Kidney (tissue), 13 donors: ENCODE measurements at regions not wholly inside any gene's neighbourhood (a gene's known extent, or its start where the extent isn't known, plus 50 kb on each side); places are given as distances from the start of the nearest gene placed in this dataset.

Source experiments
- DNase-seq, 5 donors: peaks; one replicate each; pipeline ENCODE4 v3.0.0-alpha.2; 2013 to 2020
- FAIRE-seq: peaks from 2 replicates; lab custom pipeline; 2012; peaks lifted over from hg19 to GRCh38; lab: Jason Lieb, UNC
- H3K27ac ChIP-seq, 2 donors: one replicate each; pipeline ENCODE4 v1.7.0; 2013; ENCODE audit warnings: low read depth in 2 of 2, low read length in 2 of 2, inconsistent platforms in 1 of 2
- H3K27me3 ChIP-seq: one replicate; pipeline ENCODE4 v1.7.1; 2013; ENCODE audit warnings: low read length, inconsistent platforms; ENCODE audit not compliant: control insufficient read depth, insufficient read depth
- H3K36me3 ChIP-seq, 3 donors: one replicate each; pipeline versions ENCODE4 v1.7.0 to v1.7.1; 2013; ENCODE audit warnings: low read length in 3 of 3, control low read depth in 1 of 3, inconsistent platforms in 1 of 3; ENCODE audit not compliant: insufficient read depth in 3 of 3, control insufficient read depth in 2 of 3
- H3K4me1 ChIP-seq, 3 donors: one replicate each; pipeline versions ENCODE4 v1.7.0 to v1.7.1; 2013; ENCODE audit warnings: low read length in 3 of 3, inconsistent platforms in 1 of 3, low read depth in 1 of 3; ENCODE audit not compliant: control insufficient read depth in 2 of 3, insufficient read depth in 2 of 3
- H3K4me3 ChIP-seq, 3 donors: one replicate each; pipeline versions ENCODE4 v1.7.0 to v1.8.1; 2013; ENCODE audit warnings: low read length in 3 of 3, control low read depth in 1 of 3, inconsistent platforms in 1 of 3
- H3K9ac ChIP-seq, 3 donors: one replicate each; pipeline versions ENCODE4 v1.7.0 to v1.7.1; 2013; ENCODE audit warnings: low read length in 3 of 3, control low read depth in 1 of 3, inconsistent platforms in 1 of 3
- H3K9me3 ChIP-seq, 3 donors: one replicate each; pipeline versions ENCODE4 v1.7.0 to v1.7.1; 2013; ENCODE audit warnings: low read length in 3 of 3, control low read depth in 1 of 3, inconsistent platforms in 1 of 3; ENCODE audit not compliant: control insufficient read depth in 2 of 3, insufficient read depth in 1 of 3
- intact Hi-C: fragments of 100-400 bp; cut with DNase I; formaldehyde crosslinking; loops from one replicate; pipeline ENCODE4 v1.11.1; 2022
- TF ChIP-seq, protein P1 (sequence below): IDR thresholded peaks from 3 replicates; pipeline ENCODE4 v1.5.1; 2012; ENCODE audit warnings: mild to moderate bottlenecking, moderate library complexity, borderline replicate concordance; ENCODE audit not compliant: insufficient read depth; ENCODE audit errors: extremely low read depth
- donor health status: control.
- donor health status: control.
- donor health status: control.
- donor health status: control.
- donor health status: control.
- donor health status: DM: yes; HTN: yes; CAD: no.
- donor health status: Normal renal cell carcinoma (clear cell type).

DNA sequence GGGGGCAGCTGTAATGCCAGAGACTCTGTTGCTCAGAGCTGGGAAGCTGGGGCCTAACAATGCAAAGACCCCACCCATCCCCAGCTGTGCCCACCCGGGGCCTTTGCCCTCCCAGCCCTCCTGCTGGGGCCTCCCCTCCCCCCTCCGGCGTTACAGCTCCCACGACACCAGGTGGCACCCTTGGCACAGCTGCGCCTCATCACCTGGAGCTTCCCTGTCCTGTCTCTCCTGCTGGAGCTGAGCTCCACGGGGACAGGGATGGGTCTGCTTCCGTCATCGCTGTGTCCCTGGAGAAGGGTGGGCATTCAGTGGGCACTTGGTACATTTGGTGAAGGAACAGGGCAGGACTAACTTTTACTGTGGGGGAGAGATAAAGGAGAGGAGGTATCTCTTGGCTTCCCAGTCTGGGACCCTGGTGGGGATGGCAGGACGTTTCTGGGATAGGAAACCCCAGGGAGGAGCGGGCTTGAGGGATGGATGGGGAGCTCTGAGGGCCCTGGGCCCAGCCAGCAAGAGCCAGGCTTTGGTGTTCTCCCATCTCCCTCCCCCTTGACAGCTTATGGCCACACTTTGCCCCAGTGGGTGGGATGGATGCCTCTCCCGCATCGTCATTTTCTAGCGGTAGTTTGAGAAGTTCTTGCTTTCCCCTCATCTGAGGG is 453.2 kb downstream of the PTPRU start:
- no peak for FAIRE-seq
- peak in 2 of 5 donors; percentile 31 to 54 for DNase-seq
- no peaks in the 10 kb centered on the region for H3K27me3 ChIP-seq

DNA sequence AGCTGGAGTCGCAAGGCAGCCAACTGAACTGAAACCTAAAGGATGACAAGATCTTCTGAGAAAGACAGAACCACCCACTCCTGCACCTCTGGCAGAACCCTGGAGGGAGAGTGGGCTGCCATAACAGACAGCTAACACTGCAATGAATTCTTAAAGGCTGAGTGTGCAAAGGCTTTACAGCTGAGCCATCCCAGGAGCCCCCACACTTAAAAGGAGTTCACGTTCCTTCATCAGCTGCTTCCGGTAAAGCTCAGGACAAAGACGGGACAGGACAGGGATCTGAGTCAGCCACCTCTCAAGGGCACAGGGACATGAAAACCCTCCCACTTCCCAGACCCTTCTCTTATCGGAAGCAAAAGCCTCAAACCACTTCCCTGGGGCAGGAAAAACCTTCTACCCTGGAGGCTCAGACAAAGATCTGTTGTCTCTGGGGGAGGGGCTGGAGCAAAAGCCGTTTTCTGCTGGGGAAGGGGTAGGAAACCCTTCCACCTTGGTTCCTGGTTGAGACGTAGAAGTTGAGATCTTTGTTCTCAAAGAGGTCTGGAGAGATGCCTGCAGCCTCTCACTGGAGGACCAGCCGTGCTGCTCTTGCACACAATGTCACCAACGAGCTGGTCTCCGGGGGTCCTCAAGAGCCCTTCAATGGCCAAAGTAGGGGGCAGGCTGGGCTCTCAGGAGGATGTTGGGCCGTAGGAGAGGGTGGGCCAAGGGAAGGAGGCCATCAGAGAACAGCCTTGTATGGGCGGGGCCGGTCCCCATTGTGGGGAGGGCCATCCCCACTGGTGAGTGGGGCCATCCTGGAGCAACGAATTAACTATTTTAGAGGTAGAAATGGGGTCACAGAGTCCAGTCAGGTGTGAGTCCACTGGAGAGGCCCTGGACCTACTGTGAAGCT is 452.4 kb downstream of the PTPRU start:
- Histone ChIP-seq H3K9me3 (peaks cover 0 to under 1% (median 0%) of the 10 kb centered on the region in 3 donors), H3K36me3 (no peaks in the 10 kb centered on the region), H3K4me1 (no peaks in the 10 kb centered on the region), H3K4me3 (no peak overlapping the region), H3K27ac (no peak overlapping the region), H3K27me3 (no peaks in the 10 kb centered on the region), H3K9ac (no peak overlapping the region)
- TF ChIP-seq, protein P1, sequence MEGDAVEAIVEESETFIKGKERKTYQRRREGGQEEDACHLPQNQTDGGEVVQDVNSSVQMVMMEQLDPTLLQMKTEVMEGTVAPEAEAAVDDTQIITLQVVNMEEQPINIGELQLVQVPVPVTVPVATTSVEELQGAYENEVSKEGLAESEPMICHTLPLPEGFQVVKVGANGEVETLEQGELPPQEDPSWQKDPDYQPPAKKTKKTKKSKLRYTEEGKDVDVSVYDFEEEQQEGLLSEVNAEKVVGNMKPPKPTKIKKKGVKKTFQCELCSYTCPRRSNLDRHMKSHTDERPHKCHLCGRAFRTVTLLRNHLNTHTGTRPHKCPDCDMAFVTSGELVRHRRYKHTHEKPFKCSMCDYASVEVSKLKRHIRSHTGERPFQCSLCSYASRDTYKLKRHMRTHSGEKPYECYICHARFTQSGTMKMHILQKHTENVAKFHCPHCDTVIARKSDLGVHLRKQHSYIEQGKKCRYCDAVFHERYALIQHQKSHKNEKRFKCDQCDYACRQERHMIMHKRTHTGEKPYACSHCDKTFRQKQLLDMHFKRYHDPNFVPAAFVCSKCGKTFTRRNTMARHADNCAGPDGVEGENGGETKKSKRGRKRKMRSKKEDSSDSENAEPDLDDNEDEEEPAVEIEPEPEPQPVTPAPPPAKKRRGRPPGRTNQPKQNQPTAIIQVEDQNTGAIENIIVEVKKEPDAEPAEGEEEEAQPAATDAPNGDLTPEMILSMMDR = no peak
- intact Hi-C loops = no loop called here
- no peak for FAIRE-seq
- DNase-seq = peak in 3 of 5 donors; percentile 26 to 34 (median 30)

More for the DNA sequence above, 453.2 kb downstream of the PTPRU start:
- TF ChIP-seq, protein P1 = no peak
- Histone ChIP-seq H3K36me3 (no peaks in the 10 kb centered on the region), H3K4me3 (no peak overlapping the region), H3K4me1 (no peaks in the 10 kb centered on the region), H3K9me3 (peaks cover 0 to 4% (median 0%) of the 10 kb centered on the region in 3 donors), H3K27ac (no peak overlapping the region), H3K9ac (no peak overlapping the region)
- intact Hi-C loops = no loop called here

DNA sequence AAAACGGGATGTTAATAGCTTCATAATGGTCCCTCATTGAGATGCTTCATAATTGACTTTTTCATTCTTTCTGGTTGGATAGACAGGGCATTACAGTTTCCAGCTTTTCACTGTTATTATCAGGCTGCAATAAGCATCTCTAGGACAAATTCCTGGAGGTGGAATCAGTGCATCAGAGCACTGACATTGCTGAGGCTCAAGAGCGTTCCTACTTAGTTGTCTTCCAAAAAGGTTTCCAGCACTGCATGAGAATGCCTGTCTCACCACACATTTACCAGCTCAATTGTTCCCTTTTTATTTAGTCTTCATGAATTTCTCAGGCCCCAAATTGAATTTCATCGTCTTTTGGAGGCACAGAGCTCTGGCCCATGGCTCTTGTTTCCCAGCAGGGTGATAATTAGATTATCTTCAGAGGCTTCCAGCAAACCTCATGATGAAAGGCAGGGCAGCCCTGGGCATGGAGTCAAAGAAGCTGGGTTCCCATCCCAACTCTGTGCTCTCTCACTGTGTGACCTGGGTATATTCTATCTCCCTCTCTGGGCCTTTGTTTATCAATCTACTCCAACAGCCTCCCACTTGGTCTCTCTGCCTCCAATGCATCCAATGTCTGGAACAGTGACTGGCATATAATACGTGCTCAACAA is 451.4 kb downstream of the PTPRU start:
- H3K9ac ChIP-seq = no peak overlapping the region
- TF ChIP-seq, protein P1 = no peak
- no peak overlapping the region for H3K27ac ChIP-seq
- no peak overlapping the region for H3K4me3 ChIP-seq
- intact Hi-C loops = no loop called here
- FAIRE-seq (no peak), DNase-seq (peak in 1 of 5 donors; percentile 9)
- no peaks in the 10 kb centered on the region for H3K36me3 ChIP-seq
- no peaks in the 10 kb centered on the region for H3K4me1 ChIP-seq
- no peaks in the 10 kb centered on the region for H3K27me3 ChIP-seq
- H3K9me3 ChIP-seq = no peaks in the 10 kb centered on the region
